BLaER1 (cell line): ENCODE measurements at regions not wholly inside any gene's neighbourhood (a gene's known extent, or its start where the extent isn't known, plus 50 kb on each side); places are given as distances from the start of the nearest gene placed in this dataset.

ENCODE experiments used
- H3K27ac ChIP-seq: shearing (Covaris generic); formaldehyde crosslinking; 2 replicates; pipeline ENCODE4 v1.8.1; 2022
- H3K27me3 ChIP-seq: shearing (Covaris generic); formaldehyde crosslinking; 2 replicates; pipeline ENCODE4 v1.8.1; 2022
- H3K36me3 ChIP-seq: shearing (Covaris generic); formaldehyde crosslinking; 2 replicates; pipeline ENCODE4 v1.8.1; 2022
- H3K4me1 ChIP-seq: shearing (Covaris generic); formaldehyde crosslinking; 2 replicates; pipeline ENCODE4 v1.8.1; 2022
- H3K4me2 ChIP-seq: shearing (Covaris generic); formaldehyde crosslinking; 2 replicates; pipeline ENCODE4 v1.8.1; 2022
- H3K4me3 ChIP-seq: shearing (Covaris generic); formaldehyde crosslinking; 2 replicates; pipeline ENCODE4 v1.8.1; 2022
- H3K9ac ChIP-seq: shearing (Covaris generic); formaldehyde crosslinking; 2 replicates; pipeline ENCODE4 v1.8.1; 2022
- H3K9me3 ChIP-seq: shearing (Covaris generic); formaldehyde crosslinking; 2 replicates; pipeline ENCODE4 v1.8.1; 2022
- H4K20me1 ChIP-seq: shearing (Covaris generic); formaldehyde crosslinking; 2 replicates; pipeline ENCODE4 v1.8.1; 2022
- Cebpa-rat ChIP-seq: shearing (Covaris generic); IDR thresholded peaks from 2 replicates; pipeline ENCODE4 v1.8.1; 2022

- Histone ChIP-seq H3K27ac (no peak overlapping the region), H3K4me2 (no peak overlapping the region)
These were observed 249.5 kb downstream of the ADGRG6 start for GRCh38 chr6:142551274-142551811.

GRCh38 chr6:142558786-142559185, 257.0 kb downstream of the ADGRG6 start:
- H4K20me1 ChIP-seq = no peaks in the 10 kb centered on the region
- no peak for TF ChIP-seq Cebpa-rat
- H3K27ac ChIP-seq = no peak overlapping the region
- no peak overlapping the region for H3K9ac ChIP-seq
- no peaks in the 10 kb centered on the region for H3K36me3 ChIP-seq
- H3K9me3 ChIP-seq = no peaks in the 10 kb centered on the region
- H3K4me3 ChIP-seq = no peak overlapping the region
- no peaks in the 10 kb centered on the region for H3K27me3 ChIP-seq
- no peak overlapping the region for H3K4me2 ChIP-seq
- peaks cover 6% of the 10 kb centered on the region; the same call in 1 of the 2 replicates for H3K4me1 ChIP-seq

More at GRCh38 chr6:142551274-142551811, 249.5 kb downstream of the ADGRG6 start:
- no peaks in the 10 kb centered on the region for H3K36me3 ChIP-seq
- no peak for TF ChIP-seq Cebpa-rat
- H3K27me3 ChIP-seq = no peaks in the 10 kb centered on the region
- H3K9me3 ChIP-seq = no peaks in the 10 kb centered on the region
- no peak overlapping the region for H3K4me3 ChIP-seq
- H3K9ac ChIP-seq = no peak overlapping the region
- no peaks in the 10 kb centered on the region for H4K20me1 ChIP-seq
- no peaks in the 10 kb centered on the region for H3K4me1 ChIP-seq

- Histone ChIP-seq H3K27me3 (no peaks in the 10 kb centered on the region), H3K4me3 (no peak overlapping the region), H3K27ac (no peak overlapping the region), H3K4me1 (peaks cover 6% of the 10 kb centered on the region; the same call in 1 of the 2 replicates), H3K9ac (no peak overlapping the region), H3K9me3 (no peaks in the 10 kb centered on the region), H4K20me1 (no peaks in the 10 kb centered on the region), H3K4me2 (peak overlapping the region; percentile 18; the same call in 1 of the 2 replicates), H3K36me3 (no peaks in the 10 kb centered on the region)
- no peak for TF ChIP-seq Cebpa-rat
These were observed 259.9 kb downstream of the ADGRG6 start for GRCh38 chr6:142561511-142562265.

- no peaks in the 10 kb centered on the region for H3K27me3 ChIP-seq
- H3K4me3 ChIP-seq = no peak overlapping the region
- TF ChIP-seq Cebpa-rat = no peak
- no peaks in the 10 kb centered on the region for H3K9me3 ChIP-seq
- no peak overlapping the region for H3K9ac ChIP-seq
- no peaks in the 10 kb centered on the region for H4K20me1 ChIP-seq
- H3K4me2 ChIP-seq = no peak overlapping the region
- no peak overlapping the region for H3K27ac ChIP-seq
- H3K36me3 ChIP-seq = no peaks in the 10 kb centered on the region
- peaks cover 6% of the 10 kb centered on the region; the same call in 1 of the 2 replicates for H3K4me1 ChIP-seq
These were observed 261.1 kb downstream of the ADGRG6 start for GRCh38 chr6:142562865-142563264.

GRCh38 chr6:142566628-142567396, 265.0 kb downstream of the ADGRG6 start:
- no peak overlapping the region for H3K4me3 ChIP-seq
- no peak overlapping the region for H3K4me2 ChIP-seq
- H4K20me1 ChIP-seq = no peaks in the 10 kb centered on the region
- H3K36me3 ChIP-seq = no peaks in the 10 kb centered on the region
- no peaks in the 10 kb centered on the region for H3K27me3 ChIP-seq
- TF ChIP-seq Cebpa-rat = no peak
- H3K4me1 ChIP-seq = peaks cover 14% of the 10 kb centered on the region
- H3K9ac ChIP-seq = no peak overlapping the region
- H3K27ac ChIP-seq = no peak overlapping the region
- H3K9me3 ChIP-seq = no peaks in the 10 kb centered on the region

- Histone ChIP-seq H3K9me3 (no peaks in the 10 kb centered on the region), H3K27me3 (no peaks in the 10 kb centered on the region), H3K4me2 (no peak overlapping the region), H3K9ac (no peak overlapping the region), H3K27ac (no peak overlapping the region), H3K36me3 (no peaks in the 10 kb centered on the region), H3K4me3 (no peak overlapping the region), H4K20me1 (no peaks in the 10 kb centered on the region), H3K4me1 (peaks cover 14% of the 10 kb centered on the region)
- TF ChIP-seq Cebpa-rat = no peak
These were observed 265.7 kb downstream of the ADGRG6 start for GRCh38 chr6:142567461-142567860.

- no peak overlapping the region for H3K27ac ChIP-seq
- H3K4me2 ChIP-seq = 0 out of 2 replicates have a peak overlapping the region, but pooled peaks have one; percentile 30
These were observed 267.2 kb downstream of the ADGRG6 start for GRCh38 chr6:142568857-142569597.

GRCh38 chr6:142569676-142570075, 267.9 kb downstream of the ADGRG6 start:
- H3K9ac ChIP-seq = no peak overlapping the region

More at GRCh38 chr6:142568857-142569597, 267.2 kb downstream of the ADGRG6 start:
- H3K27me3 ChIP-seq = no peaks in the 10 kb centered on the region
- no peak overlapping the region for H3K9ac ChIP-seq
- no peaks in the 10 kb centered on the region for H4K20me1 ChIP-seq
- peaks cover 14% of the 10 kb centered on the region for H3K9me3 ChIP-seq
- H3K4me3 ChIP-seq = no peak overlapping the region
- peaks cover 14% of the 10 kb centered on the region for H3K4me1 ChIP-seq
- TF ChIP-seq Cebpa-rat = no peak
- no peaks in the 10 kb centered on the region for H3K36me3 ChIP-seq

GRCh38 chr6:142570221-142570671, 268.4 kb downstream of the ADGRG6 start:
- peaks cover 14% of the 10 kb centered on the region for H3K4me1 ChIP-seq
- no peak overlapping the region for H3K27ac ChIP-seq
- no peaks in the 10 kb centered on the region for H3K36me3 ChIP-seq
- H3K4me2 ChIP-seq = peak overlapping the region; percentile 30; the same call in 1 of the 2 replicates
- no peaks in the 10 kb centered on the region for H3K27me3 ChIP-seq
- peaks cover 26% of the 10 kb centered on the region for H3K9me3 ChIP-seq
- no peak overlapping the region for H3K9ac ChIP-seq
- no peak overlapping the region for H3K4me3 ChIP-seq
- H4K20me1 ChIP-seq = no peaks in the 10 kb centered on the region
- no peak for TF ChIP-seq Cebpa-rat

More at GRCh38 chr6:142569676-142570075, 267.9 kb downstream of the ADGRG6 start:
- Histone ChIP-seq H4K20me1 (no peaks in the 10 kb centered on the region), H3K9me3 (peaks cover 20% of the 10 kb centered on the region), H3K27me3 (no peaks in the 10 kb centered on the region), H3K4me1 (peaks cover 14% of the 10 kb centered on the region), H3K27ac (no peak overlapping the region), H3K4me3 (no peak overlapping the region), H3K36me3 (no peaks in the 10 kb centered on the region), H3K4me2 (peak overlapping the region; percentile 30; the same call in 1 of the 2 replicates)
- TF ChIP-seq Cebpa-rat = no peak
